ENCODE measurements at regions not wholly inside any gene's neighbourhood (a gene's known extent, or its start where the extent isn't known, plus 50 kb on each side); places are given as distances from the start of the nearest gene placed in this dataset.

GRCh38 chr18:60196836-60197606 lies 175.6 kb downstream of the MC4R start:
- TF ChIP-seq CTCF (conservative IDR thresholded peaks at IDR 0.05; ENCODE audit: low read depth, low read length), result no peak
- no peak for TF ChIP-seq EZH2 (IDR thresholded peaks at IDR 0.05; ENCODE audit: borderline replicate concordance, low read depth, low read length, poor library complexity, severe bottlenecking)

Data from A673 (cell line).